ENCODE measurements at regions not wholly inside any gene's neighbourhood (a gene's known extent, or its start where the extent isn't known, plus 50 kb on each side); places are given as distances from the start of the nearest gene placed in this dataset.

DNA sequence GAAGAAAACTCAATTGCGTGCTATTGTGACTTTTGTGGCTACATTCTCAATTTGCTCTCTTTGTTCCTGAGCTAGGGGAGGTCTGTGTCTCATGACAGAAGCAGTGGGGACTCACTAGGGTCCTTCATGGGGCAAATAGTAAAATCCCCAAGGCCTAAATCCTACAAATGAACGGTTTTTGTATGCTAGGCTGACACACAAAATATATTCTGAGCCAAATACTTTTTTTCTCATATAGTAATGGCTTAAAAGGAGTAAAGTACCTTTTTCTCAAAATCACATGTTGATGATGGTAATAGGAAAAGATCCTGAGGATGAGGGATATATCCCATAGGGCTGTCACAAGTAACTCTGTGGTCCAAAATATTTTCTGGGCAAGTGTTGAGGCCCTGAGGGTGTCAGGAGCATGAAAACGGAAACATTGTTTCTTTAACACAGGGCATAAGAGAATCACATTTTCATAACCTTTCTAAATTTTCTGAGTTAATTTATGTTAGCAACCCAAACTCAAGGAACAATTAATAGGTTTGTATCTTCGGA lies 77.5 kb upstream of the CNTNAP4 start:
- Histone ChIP-seq H3K9me3 (ENCODE audit: insufficient read depth, low read depth, low read length) (no peaks in the 10 kb centered on the region), H3K36me3 (ENCODE audit: insufficient read depth, low read length) (no peaks in the 10 kb centered on the region), H3K9ac (ENCODE audit: low read depth, low read length, poor library complexity, severe bottlenecking) (no peak overlapping the region), H3K79me2 (ENCODE audit: insufficient read depth, low read length) (no peaks in the 10 kb centered on the region), H3F3A (ENCODE audit: low read depth) (no peaks in the 10 kb centered on the region), H3K27me3 (ENCODE audit: insufficient read depth, low read length, poor library complexity, severe bottlenecking) (no peaks in the 10 kb centered on the region), H3K4me1 (ENCODE audit: insufficient read depth, low read length, poor library complexity, severe bottlenecking) (no peaks in the 10 kb centered on the region), H3K4me2 (ENCODE audit: low read depth, low read length, poor library complexity, severe bottlenecking) (no peak overlapping the region), H4K20me1 (ENCODE audit: insufficient read depth, low read length, poor library complexity, severe bottlenecking) (no peaks in the 10 kb centered on the region), H2AFZ (ENCODE audit: low read length) (no peak overlapping the region), H3K4me3 (ENCODE audit: low read length, poor library complexity, severe bottlenecking) (no peak overlapping the region), H3K9me2 (replicated peaks; ENCODE audit: low read depth, low read length) (no peaks in the 10 kb centered on the region)
- no peak for TF ChIP-seq EZH2phosphoT487 (IDR thresholded peaks at IDR 0.05; ENCODE audit: borderline replicate concordance)
- no peak for TF ChIP-seq CTCF (conservative IDR thresholded peaks at IDR 0.05; ENCODE audit: low read length)

- Histone ChIP-seq H3K36me3 (ENCODE audit: insufficient read depth, low read length) (no peaks in the 10 kb centered on the region), H3K9ac (ENCODE audit: low read depth, low read length, poor library complexity, severe bottlenecking) (no peak overlapping the region), H3K9me3 (ENCODE audit: insufficient read depth, low read depth, low read length) (no peaks in the 10 kb centered on the region), H3K9me2 (replicated peaks; ENCODE audit: low read depth, low read length) (no peaks in the 10 kb centered on the region), H2AFZ (ENCODE audit: low read length) (no peak overlapping the region), H3K4me1 (ENCODE audit: insufficient read depth, low read length, poor library complexity, severe bottlenecking) (no peaks in the 10 kb centered on the region), H3K79me2 (ENCODE audit: insufficient read depth, low read length) (no peaks in the 10 kb centered on the region), H3K4me3 (ENCODE audit: low read length, poor library complexity, severe bottlenecking) (no peak overlapping the region), H4K20me1 (ENCODE audit: insufficient read depth, low read length, poor library complexity, severe bottlenecking) (no peaks in the 10 kb centered on the region), H3F3A (ENCODE audit: low read depth) (no peaks in the 10 kb centered on the region), H3K27me3 (ENCODE audit: insufficient read depth, low read length, poor library complexity, severe bottlenecking) (no peaks in the 10 kb centered on the region), H3K4me2 (ENCODE audit: low read depth, low read length, poor library complexity, severe bottlenecking) (no peak overlapping the region)
- TF ChIP-seq EZH2phosphoT487 (IDR thresholded peaks at IDR 0.05; ENCODE audit: borderline replicate concordance) (no peak), CTCF (conservative IDR thresholded peaks at IDR 0.05; ENCODE audit: low read length) (no peak)
Measured at GRCh38 chr16:76201385-76201784, 75.8 kb upstream of the CNTNAP4 start.

GRCh38 chr16:76204249-76204648 lies 73.0 kb upstream of the CNTNAP4 start:
- Histone ChIP-seq H2AFZ (ENCODE audit: low read length) (no peak overlapping the region), H3K4me1 (ENCODE audit: insufficient read depth, low read length, poor library complexity, severe bottlenecking) (no peaks in the 10 kb centered on the region), H3K79me2 (ENCODE audit: insufficient read depth, low read length) (no peaks in the 10 kb centered on the region), H3K4me3 (ENCODE audit: low read length, poor library complexity, severe bottlenecking) (no peak overlapping the region), H4K20me1 (ENCODE audit: insufficient read depth, low read length, poor library complexity, severe bottlenecking) (no peaks in the 10 kb centered on the region), H3K4me2 (ENCODE audit: low read depth, low read length, poor library complexity, severe bottlenecking) (no peak overlapping the region), H3K27me3 (ENCODE audit: insufficient read depth, low read length, poor library complexity, severe bottlenecking) (no peaks in the 10 kb centered on the region), H3K9me2 (replicated peaks; ENCODE audit: low read depth, low read length) (no peaks in the 10 kb centered on the region), H3K9ac (ENCODE audit: low read depth, low read length, poor library complexity, severe bottlenecking) (no peak overlapping the region), H3K9me3 (ENCODE audit: insufficient read depth, low read depth, low read length) (no peaks in the 10 kb centered on the region), H3F3A (ENCODE audit: low read depth) (no peaks in the 10 kb centered on the region), H3K36me3 (ENCODE audit: insufficient read depth, low read length) (no peaks in the 10 kb centered on the region)
- TF ChIP-seq EZH2phosphoT487 (IDR thresholded peaks at IDR 0.05; ENCODE audit: borderline replicate concordance): no peak
- TF ChIP-seq CTCF (conservative IDR thresholded peaks at IDR 0.05; ENCODE audit: low read length): no peak

All from Loucy (cell line).